ENCODE measurements at regions not wholly inside any gene's neighbourhood (a gene's known extent, or its start where the extent isn't known, plus 50 kb on each side); places are given as distances from the start of the nearest gene placed in this dataset.
"Not testable (repeated sequence)": the region's sequence is repeated elsewhere in the genome, so short reads cannot be mapped to it uniquely, and the experiment has no call there.

DNA sequence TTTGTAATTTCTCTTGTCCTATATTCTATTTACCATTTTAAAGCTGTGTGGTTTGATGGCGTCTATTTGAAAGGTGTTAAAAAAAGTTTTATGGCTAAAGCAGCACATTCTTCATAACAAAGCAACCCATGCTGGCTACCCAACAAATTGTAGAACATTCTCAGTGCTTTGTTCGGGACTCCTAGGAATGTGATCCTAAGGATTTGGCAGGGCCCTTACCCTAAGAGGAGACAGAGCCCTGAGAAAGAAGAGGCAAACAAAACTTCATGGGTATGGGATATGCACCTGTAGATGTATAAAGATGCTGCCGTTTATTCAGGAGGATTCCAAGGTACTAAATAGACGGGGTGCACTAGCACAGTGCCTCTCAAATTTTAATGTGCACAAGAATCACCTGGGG is 370.8 kb upstream of the DIPK2B start:
- DNase-seq (ENCODE audit: low spot score): no peak

DNA sequence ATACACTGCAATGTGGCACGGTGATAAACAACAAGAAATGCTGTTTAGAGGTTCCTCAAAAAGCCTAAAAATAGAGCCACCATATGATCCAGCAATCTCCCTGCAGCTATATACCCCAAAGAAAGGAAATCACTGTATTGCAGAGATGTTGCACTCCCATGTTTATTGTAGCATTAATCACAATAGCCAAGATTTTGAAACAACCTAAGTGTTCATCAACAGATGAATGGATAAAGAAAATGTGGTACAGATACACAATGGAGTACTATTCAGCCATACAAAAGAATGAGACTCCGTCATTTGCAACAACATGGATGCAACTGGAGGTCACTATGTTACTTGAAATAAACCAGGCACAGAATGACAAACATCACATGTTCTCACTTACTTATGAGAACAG is 365.8 kb upstream of the DIPK2B start:
- no peak for DNase-seq (ENCODE audit: low spot score)

DNA sequence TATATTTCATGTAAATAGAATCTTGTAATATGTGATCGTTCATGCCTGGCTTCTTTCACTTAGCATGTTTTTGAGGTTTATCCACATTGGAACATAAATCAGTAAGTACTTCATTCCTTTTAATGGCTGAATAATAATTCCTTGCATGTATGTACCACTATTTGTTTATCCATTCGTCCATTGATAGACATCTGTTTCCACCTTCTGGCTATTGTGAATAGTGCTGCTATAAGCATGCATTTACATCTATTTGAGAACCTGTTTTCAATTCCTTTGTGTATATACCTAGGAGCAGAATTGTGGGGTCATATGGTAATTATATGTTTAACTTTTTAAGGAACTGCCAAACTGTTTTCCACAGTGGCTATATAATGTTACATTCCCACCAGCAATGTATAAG is 356.7 kb upstream of the DIPK2B start:
- DNase-seq (ENCODE audit: low spot score): no peak

DNA sequence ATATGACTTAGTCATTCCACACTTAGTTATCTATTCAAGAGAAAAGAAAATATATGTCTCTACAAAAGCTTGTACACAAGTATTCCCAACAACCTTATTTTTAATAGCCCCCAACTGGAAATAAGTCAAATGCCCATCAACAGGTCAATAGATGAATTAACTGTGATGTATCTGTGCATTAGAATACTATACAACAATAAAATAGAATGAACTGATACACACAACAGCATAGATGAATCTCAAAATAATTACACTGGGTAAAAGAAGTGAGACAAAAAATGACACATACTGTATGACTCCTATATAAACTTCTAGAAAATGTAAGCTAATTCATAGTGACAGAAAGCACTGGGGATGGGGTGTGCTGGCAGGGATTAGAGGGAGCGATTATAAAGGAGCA is 354.1 kb upstream of the DIPK2B start:
- DNase-seq (ENCODE audit: low spot score): no peak

DNA sequence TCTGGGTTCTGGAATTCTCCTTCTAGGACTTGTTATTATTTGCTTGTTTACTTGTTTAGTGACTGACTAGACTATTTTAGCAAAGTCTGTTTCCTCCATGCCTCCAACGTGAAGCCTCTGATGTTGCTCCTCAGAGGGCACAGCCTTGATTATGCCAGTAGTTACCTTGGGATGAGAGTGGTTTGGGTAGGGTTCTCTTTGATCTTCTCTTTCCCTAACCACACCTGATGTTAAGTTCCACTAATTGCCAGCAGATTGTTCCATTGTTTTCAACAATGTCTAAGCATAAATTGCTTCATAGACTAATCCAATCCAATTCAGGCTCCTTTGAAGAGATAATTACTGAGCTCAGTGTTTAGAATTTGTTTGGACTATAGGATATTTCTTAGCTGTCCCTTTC is 352.7 kb upstream of the DIPK2B start:
- DNase-seq (ENCODE audit: low spot score): no peak

DNA sequence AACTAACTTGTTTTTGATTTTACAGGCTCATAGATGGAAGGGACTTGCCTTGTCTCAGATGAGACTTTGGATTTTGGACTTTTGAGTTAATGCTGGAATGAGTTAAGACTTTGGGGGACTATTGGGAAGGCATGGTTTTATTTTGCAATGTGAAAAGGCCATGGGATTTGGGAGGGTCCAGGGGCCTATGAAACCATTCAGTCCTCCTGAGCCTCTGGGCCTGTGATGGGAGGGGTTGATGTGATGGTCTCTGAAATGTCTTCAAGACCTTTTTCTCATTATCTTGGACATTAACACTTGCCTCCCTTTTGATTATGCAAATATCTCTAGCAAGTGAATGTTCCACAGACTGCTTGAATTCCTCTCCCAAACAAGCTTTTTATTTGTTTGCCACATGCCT is 346.0 kb upstream of the DIPK2B start:
- DNase-seq (ENCODE audit: low spot score): not testable (repeated sequence)

DNA sequence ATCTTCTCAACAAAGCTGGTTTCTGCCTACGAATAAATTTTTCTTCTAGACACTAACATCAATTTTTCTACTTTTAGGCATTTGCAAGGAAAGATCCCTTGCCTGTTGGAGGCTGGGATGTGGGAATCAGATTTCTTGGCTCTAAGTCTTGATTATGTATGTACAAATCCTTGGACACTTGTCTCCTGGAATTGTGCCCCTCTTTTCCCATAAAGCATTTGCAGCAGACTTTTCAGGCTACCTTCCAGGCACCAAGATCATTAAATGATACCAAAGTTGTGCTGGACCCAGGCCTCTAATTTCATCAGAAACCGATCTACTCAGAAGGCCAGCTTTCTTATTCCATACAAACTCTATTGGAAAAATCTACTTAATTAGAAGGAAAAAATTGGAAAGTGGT is 339.5 kb upstream of the DIPK2B start:
- DNase-seq (ENCODE audit: low spot score): no peak

DNA sequence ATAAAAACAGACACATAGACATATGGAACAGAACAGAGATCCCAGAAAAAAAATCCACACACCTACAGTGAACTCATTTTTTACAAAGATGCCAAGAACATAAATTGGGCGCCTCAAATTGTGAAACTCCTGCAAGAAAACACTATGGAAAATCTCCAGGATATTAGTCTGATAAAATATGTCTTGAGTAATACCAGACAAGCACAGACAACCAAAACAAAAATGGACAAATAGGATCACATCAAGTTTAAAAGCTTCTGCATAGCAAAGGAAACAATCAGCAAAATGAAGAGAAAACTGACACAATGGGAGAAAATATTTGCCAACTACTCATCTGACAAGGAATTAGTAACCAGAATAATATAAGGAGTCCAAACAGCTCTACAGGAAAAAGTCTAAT is 337.3 kb upstream of the DIPK2B start:
- DNase-seq (ENCODE audit: low spot score): no peak

DNA sequence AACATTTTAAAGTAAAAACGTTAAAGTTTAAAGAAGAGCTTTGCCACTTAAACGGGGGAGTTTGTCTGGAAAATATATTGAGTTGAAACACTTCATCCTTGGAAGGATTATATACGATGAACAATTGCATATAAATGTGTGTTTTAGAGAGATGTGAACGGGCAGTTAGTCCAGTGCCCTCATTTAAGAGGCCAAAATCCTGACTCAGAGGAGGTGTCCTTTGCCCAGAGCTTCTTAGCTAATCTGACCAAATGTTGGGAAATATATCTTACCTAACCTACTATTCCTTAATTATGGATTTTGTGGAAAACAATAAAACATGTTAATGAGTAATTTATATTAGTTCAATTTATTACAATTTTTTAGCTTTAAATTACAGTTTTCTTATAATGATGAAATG is 327.2 kb upstream of the DIPK2B start:
- no peak for DNase-seq (ENCODE audit: low spot score)

DNA sequence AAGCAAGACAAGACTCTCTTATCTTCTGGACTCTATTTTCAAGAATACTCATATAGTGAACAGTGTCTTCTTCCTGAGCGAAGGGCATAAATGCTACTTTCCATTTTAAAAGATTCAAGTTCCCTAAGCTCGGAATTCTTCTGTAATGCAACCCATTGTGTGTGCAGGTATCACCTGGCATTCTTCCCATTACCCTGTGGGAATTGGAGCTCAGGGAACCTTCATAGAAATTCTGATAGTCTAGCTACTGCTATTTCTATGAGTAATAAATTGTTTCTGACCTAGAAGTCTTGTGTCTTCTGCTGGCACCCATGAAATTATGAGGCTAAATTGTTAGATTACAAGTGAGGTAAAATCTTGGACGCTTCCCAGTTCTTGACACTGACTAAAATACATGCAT is 324.1 kb upstream of the DIPK2B start:
- no peak for DNase-seq (ENCODE audit: low spot score)

DNA sequence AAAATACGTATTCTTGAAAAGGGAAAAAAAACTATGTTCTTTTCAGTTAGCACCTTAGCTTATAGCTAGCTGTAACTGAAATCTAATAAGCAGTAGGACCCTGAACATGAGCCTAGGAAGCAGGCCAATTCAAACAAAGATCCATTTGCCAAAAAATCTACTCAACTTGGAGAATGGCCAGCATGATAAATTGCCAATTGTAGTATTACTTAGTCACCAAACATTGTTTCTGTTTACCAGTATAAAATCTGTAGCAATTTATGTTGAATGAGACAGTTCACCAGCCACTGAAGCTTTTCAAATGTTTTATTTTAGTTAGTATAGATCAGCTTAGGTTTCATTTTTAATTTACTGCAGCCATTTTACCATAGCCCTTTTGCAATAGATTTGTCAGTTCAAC is 323.6 kb upstream of the DIPK2B start:
- no peak for DNase-seq (ENCODE audit: low spot score)

DNA sequence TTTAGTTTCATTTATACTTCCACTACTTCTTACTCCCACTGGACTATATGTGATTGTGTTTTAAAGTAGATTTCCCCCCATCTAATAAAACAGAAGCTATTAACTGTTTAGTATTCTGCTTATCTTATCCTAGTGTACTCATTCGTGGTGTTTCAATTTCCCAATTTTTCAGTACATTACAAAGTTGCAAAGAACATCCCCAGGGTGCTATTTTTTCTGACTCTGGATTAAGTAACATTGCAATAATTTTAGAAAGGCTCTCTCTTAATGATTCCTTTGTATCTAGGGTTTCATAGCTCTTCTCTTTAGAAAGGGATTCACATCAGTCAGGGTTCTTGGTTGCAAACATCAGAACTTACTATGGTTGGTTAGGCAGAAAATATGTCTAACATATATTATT is 317.9 kb upstream of the DIPK2B start:
- no peak for DNase-seq (ENCODE audit: low spot score)

DNA sequence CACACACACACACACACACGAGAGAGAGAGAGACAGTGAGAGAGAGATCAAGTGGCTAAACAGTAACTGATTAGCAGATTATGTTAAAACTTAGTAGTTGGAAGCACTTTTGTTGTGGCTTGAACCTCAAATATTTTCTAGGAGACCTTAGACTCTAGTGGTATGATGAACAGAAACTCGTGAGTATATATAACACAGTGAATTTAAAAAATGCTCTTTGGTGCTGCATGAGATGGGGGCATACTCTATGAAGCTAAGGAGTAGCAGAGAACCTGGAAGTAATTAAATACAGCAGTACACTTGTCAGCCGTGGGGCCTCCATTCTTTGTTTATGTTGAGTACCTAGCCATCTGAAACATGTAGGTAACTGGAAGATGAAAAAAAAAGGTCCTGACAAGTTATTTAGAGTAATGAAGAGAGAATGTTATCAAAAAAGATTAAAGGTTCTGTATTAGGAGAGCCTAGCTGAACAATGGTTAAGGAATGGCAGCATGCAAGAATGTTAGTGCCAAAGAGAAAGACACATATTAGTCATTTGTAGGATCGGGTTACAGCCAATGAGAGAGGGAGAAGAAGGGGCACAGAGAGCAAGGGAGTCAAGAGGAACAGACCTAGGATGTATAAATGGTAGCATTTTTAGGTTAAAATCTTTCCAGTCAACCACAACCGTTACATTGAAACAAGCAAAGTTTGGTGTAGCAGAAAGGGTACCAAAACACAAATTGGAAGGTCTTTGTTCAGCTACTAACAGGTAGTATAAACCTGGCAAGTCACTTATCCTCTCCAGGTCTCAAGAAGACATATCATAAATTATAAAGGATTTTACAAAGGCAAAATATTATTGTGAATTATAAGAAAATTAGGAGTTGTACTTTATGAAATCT is 316.7 kb upstream of the DIPK2B start:
- DNase-seq (ENCODE audit: low spot score): no peak

DNA sequence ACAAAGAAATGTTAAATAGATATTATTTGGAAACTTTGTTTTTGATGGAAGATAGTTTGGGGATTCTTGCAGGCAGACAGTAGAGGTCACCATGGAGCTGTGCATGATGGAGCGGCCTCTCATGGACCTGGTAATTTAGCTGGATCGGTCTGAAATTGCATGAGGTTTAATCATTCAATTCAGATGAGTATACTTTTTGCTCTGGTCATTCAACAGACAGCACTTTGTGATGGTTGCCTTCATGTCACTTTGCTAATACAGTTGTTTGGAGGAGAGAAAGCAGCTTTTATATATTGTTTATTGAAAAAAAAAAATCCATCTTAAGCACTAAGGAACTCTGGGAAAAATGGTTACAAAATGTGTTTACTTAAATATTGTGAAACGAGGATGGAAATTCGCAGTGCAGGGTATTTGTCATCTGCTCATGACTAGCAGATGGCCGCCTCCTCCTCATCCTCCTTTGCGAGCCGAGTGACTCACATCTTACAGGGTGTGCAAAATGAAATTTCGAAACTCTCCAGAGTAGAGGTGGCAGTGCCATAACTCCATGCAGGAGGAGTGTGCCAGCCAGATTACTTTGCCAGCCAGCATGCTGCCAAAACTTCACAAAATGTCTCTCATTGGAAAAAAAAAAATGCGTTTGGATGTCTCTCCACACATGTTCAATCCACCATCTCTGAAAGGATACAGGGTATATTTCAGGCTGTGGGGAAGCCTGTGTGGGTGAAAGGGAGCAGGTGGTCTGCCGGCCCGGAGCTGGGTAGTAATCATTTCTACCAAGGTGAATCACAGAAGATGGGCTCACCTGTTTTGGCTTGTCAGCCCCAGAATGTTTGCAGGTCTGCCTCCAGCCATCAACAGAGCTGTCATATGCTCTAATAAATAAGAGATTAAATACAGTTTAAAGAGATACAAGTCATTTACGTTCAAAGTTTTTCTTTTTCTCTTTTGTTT is 314.9 kb upstream of the DIPK2B start:
- peak; percentile 49 for DNase-seq (ENCODE audit: low spot score)

DNA sequence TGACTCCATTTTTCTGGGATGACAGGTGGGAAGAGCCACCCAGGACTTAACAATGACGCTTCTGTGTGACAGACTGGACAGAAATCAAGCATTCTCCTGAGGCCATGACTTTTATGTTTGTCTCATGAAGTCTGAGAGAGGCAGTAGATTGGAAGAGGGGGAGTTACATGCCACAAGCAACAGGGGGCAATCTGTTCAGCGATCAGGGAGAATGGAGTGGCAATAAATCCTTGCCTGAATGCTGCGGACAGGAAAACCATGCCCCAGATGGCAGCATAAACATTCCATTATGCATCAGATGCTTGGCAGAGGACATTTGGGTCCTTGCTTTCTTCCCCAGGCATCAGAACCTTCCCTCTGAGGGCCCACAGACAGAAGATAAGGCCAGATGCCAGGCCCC is 312.4 kb upstream of the DIPK2B start:
- DNase-seq (ENCODE audit: low spot score): no peak

DNA sequence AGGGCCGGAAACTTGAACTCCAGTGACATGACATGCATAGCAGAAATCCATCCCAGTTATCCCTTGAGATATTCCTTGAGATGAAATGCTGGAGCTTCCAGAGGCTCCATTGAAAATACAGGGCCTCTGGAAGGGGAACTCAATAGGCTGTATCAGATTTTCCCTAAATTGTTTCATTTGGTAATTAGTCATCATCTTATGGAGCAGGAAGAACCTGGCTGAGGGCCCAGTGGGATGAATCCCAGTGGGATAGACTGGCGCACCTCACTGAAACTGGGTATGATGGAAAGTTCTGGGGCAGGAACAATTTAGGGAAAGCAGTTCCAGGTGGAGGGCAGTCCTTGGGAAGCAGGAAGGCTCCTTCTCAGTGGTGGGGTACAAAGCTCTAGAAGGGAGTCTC is 307.8 kb upstream of the DIPK2B start:
- no peak for DNase-seq (ENCODE audit: low spot score)

DNA sequence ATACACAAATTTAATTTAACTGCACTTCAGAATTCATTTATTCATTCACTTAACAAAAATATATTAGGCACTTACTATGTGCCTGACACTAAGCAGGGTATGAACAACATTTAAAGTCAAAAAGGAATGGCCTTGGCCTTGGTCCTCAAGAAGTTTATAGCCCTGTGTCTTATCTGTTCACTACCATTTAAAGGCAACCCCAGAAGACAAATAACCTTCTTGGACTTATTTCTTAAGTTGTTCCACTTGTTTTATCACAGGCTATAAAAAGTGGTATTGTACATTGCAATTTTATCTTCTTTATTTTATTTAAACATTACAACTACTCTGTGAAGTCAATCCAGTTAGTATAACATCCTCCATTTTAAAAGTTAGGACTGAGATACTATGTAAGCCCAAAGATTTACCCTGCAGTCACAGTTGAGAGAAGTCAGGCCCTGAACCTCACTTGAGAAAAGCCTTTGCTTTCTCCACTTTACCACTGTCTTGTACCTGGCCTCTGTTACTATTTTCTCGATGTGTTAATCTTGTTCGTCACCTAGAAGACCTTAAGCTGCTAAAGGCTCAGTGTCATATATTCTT is 305.6 kb upstream of the DIPK2B start:
- DNase-seq (ENCODE audit: low spot score): no peak

DNA sequence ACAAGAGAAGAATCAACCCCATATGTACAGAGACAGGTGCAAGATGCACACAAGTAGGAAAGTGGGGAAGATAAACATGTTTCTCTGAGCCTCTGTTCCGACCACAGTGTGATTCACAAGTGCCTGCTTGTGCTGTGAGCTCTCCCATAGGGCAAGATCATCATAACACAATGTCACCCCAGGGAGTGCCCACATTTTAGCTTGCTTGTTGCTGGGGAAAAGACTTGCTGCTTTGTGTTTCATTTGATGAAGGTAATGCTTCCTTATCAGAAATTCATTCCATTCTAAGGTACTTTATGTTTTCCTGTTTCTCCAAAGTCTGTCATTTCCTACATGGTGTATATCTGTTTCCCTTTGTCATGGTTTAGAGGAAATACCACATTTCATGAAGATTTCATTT is 304.5 kb upstream of the DIPK2B start:
- no peak for DNase-seq (ENCODE audit: low spot score)

DNA sequence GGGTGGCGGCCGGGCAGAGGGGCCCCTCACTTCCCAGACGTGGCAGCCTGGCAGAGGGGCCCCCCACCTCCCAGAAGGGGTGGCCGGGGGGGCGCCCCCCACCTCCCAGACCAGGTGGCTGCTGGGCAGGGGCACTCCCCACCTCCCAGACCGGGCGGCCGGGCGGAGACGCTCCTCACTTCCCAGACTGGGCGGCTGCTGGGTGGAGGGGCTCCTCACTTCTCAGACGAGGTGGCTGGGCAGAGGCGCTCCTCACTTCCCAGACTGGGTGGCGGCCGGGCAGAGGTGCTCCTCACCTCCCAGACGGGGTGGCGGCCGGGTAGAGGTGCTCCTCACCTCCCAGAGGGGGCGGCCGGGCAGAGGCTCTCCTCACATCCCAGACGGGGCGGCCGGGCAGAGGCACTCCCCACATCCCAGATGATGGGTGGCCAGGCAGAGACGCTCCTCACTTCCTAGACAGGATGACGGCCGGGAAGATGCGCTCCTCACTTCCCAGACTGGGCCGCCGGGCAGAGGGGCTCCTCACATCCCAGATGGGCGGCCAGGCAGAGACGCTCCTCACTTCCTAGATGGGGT is 303.2 kb upstream of the DIPK2B start:
- DNase-seq (ENCODE audit: low spot score): not testable (repeated sequence)

DNA sequence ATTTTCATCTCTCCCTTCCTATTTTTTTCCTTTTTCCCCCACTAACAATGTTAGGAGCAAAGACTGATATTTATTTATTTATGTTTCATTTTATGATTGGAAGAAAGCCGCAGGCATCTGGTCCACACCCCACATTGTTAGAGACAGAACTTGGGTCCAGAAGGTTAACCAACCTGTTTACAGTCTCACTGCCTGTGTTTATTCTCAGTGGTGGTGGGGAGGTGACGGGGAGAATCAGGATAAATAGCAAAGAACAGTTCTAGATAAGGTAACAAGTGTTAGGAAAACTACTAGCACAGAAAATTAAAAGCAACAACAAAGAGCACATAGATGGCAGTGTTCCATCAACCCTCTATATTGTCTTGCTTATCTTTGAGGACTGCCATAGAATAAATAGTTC is 301.7 kb upstream of the DIPK2B start:
- DNase-seq (ENCODE audit: low spot score): no peak

DNA sequence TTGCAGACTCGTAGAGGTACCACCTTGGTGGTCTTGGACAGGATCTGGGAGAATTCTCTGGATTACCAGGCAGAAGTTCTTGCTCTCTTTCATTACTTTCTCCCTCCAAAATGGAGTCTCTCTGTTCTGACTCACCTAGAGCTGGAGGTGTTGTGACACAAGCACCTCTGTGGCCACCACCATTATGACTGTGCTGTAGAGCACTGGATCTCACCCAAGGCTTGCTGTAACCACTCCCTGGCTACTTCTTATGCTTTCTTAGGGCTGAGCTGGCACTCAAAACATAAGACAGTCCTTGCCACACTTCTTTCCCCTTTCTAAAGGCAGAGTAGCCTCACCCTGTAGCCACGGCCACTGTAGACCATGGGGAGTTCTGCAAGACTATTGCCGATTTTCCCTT is 296.6 kb upstream of the DIPK2B start:
- no peak for DNase-seq (ENCODE audit: low spot score)

DNA sequence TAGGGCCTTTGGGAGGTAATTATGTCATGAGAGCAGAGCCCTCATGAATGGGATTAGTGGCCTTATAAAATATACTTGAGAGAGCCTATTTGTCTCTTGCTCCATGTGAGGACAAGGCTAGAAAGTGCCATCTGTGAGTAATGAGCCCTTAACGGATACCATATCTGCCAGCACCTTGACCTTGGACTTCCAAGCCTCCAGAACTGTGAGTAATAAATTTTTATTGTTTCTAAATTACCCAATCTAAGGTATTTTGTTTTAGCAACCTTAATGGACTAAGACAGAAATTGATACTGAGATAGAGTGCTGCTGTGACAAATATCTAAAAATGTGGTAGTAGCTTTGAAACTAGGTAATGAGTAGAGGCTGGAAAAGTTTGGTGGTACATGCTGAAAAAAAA is 285.0 kb upstream of the DIPK2B start:
- no peak for DNase-seq (ENCODE audit: low spot score)

Data from D341Med (cell line).